GM10248 (cell line): ENCODE measurements at regions not wholly inside any gene's neighbourhood (a gene's known extent, or its start where the extent isn't known, plus 50 kb on each side); places are given as distances from the start of the nearest gene placed in this dataset.

Experiments used
- CTCF ChIA-PET: fragments of 300-600 bp; sonication (Branson Sonifier 250); formaldehyde crosslinking; extraction: SDS; loops from one replicate; lab custom pipeline; 2021; ENCODE audit warnings: antibody characterized with exemption; lab: Yijun Ruan, JAX
- POLR2A ChIA-PET: fragments of 350-650 bp; sonication (Branson Sonifier 250); formaldehyde crosslinking; extraction: SDS; loops from one replicate; lab custom pipeline; 2020; ENCODE audit warnings: antibody characterized with exemption; lab: Yijun Ruan, JAX
- DNase-seq: peaks from one replicate; pipeline ENCODE4 v3.0.0; 2012; ENCODE audit errors: extremely low spot score
- CTCF ChIP-seq: IDR thresholded peaks from 2 replicates; pipeline ENCODE4 v1.5.1; 2012; ENCODE audit warnings: mild to moderate bottlenecking, low read depth; ENCODE audit errors: extremely low read depth, missing control alignments, control extremely low read depth

- no peak for DNase-seq
- POLR2A ChIA-PET: no interaction called here
- CTCF ChIA-PET: no interaction called here
- TF ChIP-seq CTCF: no peak
Measured at GRCh38 chr13:21796775-21797514, 126.1 kb downstream of the FGF9 start.

GRCh38 chr13:21797736-21798135 is 126.9 kb downstream of the FGF9 start:
- no peak for TF ChIP-seq CTCF
- DNase-seq: no peak
- ChIA-PET CTCF (no interaction called here), POLR2A (no interaction called here)

GRCh38 chr13:21798181-21798580 is 127.3 kb downstream of the FGF9 start:
- DNase-seq: no peak
- ChIA-PET CTCF (no interaction called here), POLR2A (no interaction called here)
- TF ChIP-seq CTCF: no peak

GRCh38 chr13:21799671-21800070 is 128.8 kb downstream of the FGF9 start:
- ChIA-PET CTCF (no interaction called here), POLR2A (no interaction called here)
- no peak for DNase-seq
- no peak for TF ChIP-seq CTCF

- TF ChIP-seq CTCF: no peak
- ChIA-PET CTCF (interaction anchor here (0.9 kb wide), 1 partner anchor 11 kb away, joined by 3 read pairs; no protein-coding TSS in a partner anchor), POLR2A (no interaction called here)
- no peak for DNase-seq
Measured at GRCh38 chr13:21800837-21801616, 130.2 kb downstream of the FGF9 start.

- ChIA-PET CTCF (no interaction called here), POLR2A (interaction anchor here (0.6 kb wide), 1 partner anchor 442 kb away, joined by 3 read pairs; no protein-coding TSS in a partner anchor)
- no peak for TF ChIP-seq CTCF
- no peak for DNase-seq
Measured at GRCh38 chr13:21805733-21806132, 134.9 kb downstream of the FGF9 start.
